GM19025 (cell line): ENCODE measurements at regions not wholly inside any gene's neighbourhood (a gene's known extent, or its start where the extent isn't known, plus 50 kb on each side); places are given as distances from the start of the nearest gene placed in this dataset.
A peak's percentile ranks its signal among the peaks of the same experiment; 100 is the strongest.

Experiments
- ATAC-seq: cut with Tn5 transposase; IDR thresholded peaks from one replicate; pipeline ENCODE4 v1.9.1; 2021; ENCODE audit warnings: mild to moderate bottlenecking, low read depth, moderate library complexity; ENCODE audit not compliant: unreplicated experiment

- ATAC-seq = no peak
Measured at GRCh38 chr6:141351721-141352120, 781.0 kb upstream of the GJE1 start.

- ATAC-seq = no peak
Measured at GRCh38 chr6:141349710-141350109, 783.0 kb upstream of the GJE1 start.

- no peak for ATAC-seq
Measured at GRCh38 chr6:141347906-141348492, 784.7 kb upstream of the GJE1 start.

DNA sequence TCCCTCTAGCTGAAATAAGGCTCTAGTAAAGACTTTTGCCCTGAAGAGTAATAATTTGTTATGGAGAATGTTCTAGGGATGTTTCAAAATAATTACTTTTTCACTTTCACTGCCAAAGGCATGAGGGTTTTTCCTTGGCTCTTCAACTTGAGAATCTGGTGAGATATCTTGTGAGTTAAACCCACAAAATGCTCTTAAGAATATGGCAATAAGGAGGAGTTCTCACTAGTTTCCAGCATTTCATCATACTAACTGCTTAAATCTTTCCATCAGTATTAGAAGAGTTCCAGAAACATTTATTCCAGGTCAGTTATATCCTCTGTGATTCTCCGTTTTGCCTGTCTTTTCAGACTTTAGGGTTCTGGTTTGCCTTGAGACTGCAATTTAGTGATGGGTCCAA, 785.6 kb upstream of the GJE1 start:
- ATAC-seq = no peak

GRCh38 chr6:141346535-141346934, 786.2 kb upstream of the GJE1 start:
- no peak for ATAC-seq

DNA sequence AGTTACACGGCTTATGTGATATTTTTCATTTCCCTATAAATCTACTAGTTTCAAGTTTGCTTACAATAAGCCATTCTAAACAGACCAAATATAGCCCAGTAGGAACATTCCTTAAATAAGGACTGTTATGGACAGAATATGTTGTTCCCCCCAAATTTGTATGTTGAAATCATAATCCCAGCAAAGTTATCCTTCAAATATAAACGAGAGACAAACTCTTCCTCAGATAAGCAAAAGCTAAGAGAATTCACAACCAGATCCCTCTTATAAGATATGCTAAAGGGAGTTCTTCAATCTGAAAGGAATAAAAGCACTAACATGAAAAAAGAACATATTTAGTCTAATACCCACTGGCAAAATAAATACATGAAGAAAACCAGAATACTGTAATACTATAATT, 795.5 kb upstream of the GJE1 start:
- no peak for ATAC-seq

DNA sequence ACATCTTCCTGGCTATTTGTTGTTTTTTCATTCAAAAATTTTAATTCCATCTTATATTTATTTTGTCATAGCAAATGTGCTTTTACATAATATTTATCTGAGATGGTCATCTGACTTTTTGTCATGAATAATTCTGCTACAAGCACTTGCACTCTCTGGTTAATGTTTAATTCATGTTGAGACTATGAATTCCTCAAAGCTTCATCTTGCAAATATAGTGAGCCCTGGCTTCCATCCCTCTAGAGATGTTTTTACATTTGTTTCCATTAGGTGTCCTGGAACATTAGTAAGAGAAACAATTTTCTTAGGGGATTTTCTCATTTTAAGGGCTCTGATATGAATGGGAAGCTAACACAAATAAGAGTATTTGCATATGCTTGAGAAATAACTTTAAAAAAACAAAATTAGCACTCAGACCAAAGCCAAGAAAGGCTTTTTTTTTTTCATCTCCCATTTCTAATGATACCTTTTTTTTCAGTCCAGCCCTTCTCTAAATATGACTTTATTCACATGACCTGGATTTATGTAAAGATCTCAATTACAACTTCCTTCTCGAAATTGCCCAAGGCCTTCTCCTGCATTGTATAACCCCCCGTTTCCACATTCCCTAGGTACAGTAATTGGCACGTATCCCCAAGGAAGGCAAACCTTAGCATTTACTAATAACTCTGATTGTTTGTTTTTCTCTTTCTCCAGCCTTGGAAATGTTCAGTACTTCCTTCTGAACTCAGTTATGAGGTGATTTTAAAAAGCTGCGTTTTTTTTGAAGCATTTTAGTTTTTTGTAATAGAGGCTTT, 797.0 kb upstream of the GJE1 start:
- ATAC-seq = no peak

DNA sequence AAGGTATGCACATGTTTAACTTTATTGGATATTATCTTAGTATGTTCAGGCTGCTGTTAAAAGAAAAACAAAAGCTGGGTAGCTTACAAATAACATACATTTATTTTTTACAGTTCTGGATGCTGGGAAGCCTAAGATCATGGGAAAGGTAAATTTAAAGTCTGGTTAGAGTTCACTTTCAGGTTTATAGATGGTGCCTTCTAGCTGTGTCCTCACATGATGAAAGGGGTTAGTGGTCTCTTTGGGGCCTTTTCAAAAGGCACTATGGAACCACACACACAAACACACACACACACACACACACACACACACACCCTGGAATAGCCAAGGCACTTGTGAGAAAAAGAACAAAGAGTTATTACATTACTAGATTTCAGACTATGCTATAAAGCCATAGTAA, 805.8 kb upstream of the GJE1 start:
- no peak for ATAC-seq

DNA sequence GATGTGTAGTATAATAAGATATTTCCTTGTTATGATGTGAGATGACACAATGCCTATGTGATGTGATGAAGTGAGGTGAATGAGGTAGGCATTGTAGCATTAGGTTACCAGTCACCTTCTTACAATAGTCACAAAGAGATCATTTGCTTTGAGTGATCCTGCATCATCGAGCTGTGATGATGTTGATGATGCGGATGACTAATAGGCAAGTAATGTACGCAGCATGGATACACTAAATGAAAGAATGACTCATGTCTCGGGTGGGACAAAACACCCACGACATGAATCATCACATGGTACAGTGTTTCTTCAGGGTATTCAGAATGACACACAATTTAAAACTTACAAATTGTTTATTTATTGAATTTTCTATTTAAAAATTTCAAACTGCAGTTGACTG, 806.3 kb upstream of the GJE1 start:
- ATAC-seq = peak; percentile 50

DNA sequence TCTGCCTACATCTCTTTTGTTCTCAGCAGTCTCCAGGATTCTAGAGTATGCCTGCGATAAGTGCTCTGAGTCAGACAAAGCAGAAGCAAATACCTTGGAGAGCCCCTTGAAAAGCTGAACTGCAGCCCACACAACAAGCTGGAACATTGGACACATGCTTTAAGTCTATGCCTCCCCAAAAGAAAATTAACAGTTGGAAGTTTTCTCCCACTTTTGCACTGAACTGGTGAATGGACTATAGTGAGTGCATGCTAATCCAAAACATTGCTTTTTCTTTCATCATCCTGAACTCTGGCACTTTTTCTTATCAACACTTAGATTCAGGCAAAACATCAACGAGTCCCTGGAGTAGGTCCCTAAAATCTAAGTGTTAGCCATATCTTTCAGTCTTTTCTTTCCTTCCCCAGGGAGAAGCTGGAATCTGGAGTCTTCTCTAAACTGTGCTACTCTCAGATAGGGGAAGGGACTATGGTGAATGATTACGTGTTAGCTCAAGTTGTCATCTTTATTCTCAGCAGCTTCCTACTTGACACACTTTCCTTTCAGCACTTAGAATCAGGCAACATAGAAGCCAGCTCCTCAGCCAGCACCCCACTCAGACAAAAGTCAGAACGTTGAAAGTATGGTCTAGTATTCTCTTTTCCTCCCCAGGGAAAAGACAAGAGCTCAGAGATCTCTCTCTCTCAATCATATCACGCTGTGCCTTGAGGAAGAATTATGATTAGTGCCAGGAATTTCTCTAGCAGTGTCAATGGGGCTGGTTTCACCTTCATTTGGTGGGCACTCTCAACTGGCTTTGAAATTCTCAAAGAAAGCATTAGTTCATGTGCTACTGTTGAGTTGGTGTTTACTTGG, 811.0 kb upstream of the GJE1 start:
- no peak for ATAC-seq

DNA sequence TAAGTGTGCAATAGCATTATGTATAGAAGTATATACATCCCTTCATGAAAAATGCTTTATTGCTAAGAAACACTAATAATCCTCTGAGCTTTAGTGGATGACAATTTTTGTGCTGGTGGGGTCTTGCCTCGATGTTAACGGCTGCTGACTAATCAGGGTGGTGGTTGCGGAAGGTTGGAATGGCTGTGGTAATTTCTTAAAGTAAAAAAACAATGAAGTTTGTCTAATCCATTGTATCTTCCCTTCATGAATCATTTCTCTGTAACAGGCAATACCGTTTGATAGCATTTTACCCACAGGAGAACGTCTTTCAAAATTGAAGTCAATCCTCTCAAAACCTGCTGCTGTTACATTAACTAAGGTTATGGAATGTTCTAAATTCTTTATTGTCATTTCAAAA, 816.5 kb upstream of the GJE1 start:
- no peak for ATAC-seq

DNA sequence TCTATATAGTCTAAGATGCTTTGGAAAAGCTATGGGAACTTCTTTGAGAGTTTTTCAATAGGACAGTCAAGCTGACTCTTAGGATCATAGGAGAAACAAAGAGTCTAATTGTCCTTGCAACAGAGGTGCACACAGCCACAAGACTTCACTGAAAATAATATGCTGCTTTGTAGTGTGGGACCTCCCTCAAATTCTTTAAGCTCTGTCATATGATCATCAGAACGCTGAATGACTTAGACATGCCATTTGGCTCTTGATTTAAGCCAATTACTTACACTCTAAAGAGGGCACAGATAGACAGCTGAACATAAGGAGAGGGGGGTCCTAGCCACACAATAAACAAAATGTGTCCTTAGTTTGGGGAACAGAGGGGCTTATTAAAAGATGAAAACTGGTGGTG, 818.7 kb upstream of the GJE1 start:
- ATAC-seq = no peak

DNA sequence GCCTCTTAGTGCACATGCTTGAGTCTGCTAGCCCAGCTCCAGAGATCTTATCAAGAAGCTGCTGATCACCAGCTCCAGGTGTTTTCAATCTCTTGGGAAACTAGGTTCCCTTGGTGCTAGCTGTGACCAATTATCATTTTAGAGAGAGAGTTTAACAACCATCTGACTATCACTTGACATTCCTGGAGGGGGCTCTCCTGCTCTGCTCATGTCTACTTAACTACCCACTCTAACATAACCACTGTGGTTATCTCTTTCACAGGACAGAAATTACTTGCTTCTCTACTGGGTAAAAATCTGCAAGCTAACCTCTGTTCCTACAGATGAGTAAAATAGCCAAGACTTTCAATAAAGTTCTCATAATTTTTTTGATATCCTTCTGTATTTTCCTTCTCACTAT, 823.4 kb upstream of the GJE1 start:
- ATAC-seq = peak; percentile 47

DNA sequence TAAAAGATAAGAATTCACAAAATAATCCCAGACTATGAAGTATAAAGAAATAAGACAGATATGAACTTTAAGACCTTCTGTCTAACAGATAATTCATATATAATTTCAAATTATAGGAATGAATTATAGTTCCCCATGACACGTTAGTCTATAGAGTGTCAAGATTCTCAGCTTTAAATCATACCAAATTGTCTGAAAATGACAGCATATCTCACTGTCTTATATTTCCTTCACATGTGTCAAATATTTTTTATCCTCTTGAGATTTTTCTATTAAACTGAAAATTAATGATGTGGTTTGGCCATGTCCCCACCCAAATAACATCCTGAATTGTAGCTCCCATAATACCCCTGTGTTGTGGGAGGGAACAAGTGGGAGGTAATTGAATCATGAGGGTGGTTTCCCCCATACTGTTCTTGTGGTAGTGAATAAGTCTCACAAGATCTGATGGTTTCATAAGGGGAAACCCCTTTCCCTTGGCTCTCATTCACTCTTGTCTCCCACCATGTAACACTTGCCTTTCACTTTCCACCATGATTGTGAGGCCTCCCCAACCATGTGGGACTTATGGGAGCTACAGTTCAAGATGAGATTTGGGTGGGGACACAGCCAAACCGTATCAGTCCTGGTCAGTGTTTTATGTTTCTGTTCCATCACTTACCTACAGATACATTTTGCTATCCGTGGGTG, 825.3 kb upstream of the GJE1 start:
- ATAC-seq = no peak

GRCh38 chr6:141303907-141304306, 828.8 kb upstream of the GJE1 start:
- ATAC-seq = no peak

- no peak for ATAC-seq
Measured at GRCh38 chr6:141301779-141302178, 830.9 kb upstream of the GJE1 start.

GRCh38 chr6:141290941-141291721, 841.6 kb upstream of the GJE1 start:
- peak; percentile 58 for ATAC-seq

DNA sequence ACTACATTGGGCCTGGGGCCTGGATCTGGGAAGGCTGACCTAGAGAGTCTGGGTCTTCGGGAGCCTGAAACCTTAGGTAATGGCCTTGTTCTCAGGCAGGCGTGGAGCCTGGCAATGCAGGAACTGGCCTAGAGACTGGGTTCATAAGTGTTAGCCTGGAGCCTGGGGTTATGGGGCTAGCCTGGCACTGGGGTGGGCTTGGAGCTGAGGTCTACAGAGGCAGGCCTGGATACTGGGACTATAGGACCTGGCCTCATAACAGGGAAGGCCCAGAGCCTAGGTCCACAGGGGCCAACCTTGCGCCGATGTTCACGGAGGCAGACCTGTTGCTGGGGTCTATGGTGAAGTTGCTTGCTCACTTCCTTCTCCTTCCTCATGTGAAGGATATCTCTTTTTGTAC, 843.8 kb upstream of the GJE1 start:
- ATAC-seq = no peak

- no peak for ATAC-seq
Measured at GRCh38 chr6:141282263-141282662, 850.5 kb upstream of the GJE1 start.

DNA sequence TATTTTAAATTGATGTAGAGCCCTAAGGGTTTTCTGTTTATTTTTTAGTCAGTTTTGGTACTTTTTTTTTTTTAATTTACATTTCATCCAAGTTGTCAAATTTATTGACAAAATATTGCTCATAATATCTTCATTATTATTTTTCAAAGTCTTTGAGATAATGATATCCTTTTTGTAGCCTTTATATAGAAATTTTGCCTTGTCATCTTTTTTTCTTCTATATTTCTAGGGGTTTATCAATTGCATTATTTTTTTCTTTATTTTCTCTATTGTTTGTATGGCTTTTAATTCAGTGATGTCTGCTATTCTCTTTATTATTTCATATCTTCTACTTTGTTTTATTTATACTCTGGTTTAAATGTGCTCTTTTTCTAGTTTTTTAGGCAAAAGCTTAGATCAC, 863.0 kb upstream of the GJE1 start:
- ATAC-seq = no peak
